AG10803 (cell line): ENCODE measurements at regions not wholly inside any gene's neighbourhood (a gene's known extent, or its start where the extent isn't known, plus 50 kb on each side); places are given as distances from the start of the nearest gene placed in this dataset.

ENCODE experiments used
- DNase-seq: peaks from one replicate; pipeline ENCODE4 v3.0.0; 2010; ENCODE audit warnings: low read depth
- H3K4me3 ChIP-seq: 2 replicates; pipeline ENCODE4 v1.5.1; 2011; ENCODE audit warnings: mild to moderate bottlenecking, low read length, control low read depth
- CTCF ChIP-seq: conservative IDR thresholded peaks from 2 replicates; pipeline ENCODE4 v1.5.1; 2011; ENCODE audit warnings: mild to moderate bottlenecking, low read length, control low read depth, inconsistent platforms

- TF ChIP-seq CTCF, result no peak
- no peak for DNase-seq
- no peak overlapping the region for H3K4me3 ChIP-seq
These were observed 50.7 kb upstream of the KIT start for GRCh38 chr4:54607067-54607466.

GRCh38 chr4:54607521-54607920 lies 50.2 kb upstream of the KIT start:
- no peak for TF ChIP-seq CTCF
- no peak for DNase-seq
- H3K4me3 ChIP-seq, result no peak overlapping the region
